GM18858 (cell line): ENCODE measurements at regions not wholly inside any gene's neighbourhood (a gene's known extent, or its start where the extent isn't known, plus 50 kb on each side); places are given as distances from the start of the nearest gene placed in this dataset.
"Not testable (repeated sequence)": the region's sequence is repeated elsewhere in the genome, so short reads cannot be mapped to it uniquely, and the experiment has no call there.

Experiments
- ATAC-seq: cut with Tn5 transposase; IDR thresholded peaks from one replicate; pipeline ENCODE4 v1.9.1; 2021; ENCODE audit not compliant: unreplicated experiment

DNA sequence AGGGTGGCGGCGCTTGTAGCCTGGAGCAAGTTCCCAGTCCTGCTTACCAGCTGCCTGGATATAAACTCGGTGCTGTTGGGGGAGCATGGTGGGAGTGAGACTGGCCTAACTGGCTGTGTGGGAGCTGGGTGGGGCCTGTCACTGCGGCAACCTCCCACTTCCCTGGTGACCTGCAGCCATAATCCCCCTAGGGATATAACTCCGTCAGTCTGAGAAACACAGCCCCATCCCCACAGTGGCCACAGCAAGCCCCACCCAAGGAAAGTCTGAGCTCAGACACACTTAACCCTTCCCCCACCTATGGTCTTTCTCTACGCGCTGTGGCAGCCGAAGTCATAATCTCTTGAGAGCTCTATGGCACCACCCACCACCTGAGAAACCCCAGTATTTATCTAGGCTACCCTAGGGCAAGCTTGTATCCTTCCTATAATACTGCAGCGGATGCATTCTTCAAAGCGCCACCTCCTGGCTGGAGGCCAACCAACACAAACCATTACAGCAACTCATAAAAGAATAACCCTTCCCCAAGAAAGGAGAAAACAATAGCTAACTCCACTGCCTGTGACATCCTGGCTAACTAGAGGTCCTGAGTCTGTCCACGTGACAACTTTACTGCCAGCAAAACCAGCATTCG lies 57.4 kb downstream of the ZNF648 start:
- ATAC-seq: no peak

DNA sequence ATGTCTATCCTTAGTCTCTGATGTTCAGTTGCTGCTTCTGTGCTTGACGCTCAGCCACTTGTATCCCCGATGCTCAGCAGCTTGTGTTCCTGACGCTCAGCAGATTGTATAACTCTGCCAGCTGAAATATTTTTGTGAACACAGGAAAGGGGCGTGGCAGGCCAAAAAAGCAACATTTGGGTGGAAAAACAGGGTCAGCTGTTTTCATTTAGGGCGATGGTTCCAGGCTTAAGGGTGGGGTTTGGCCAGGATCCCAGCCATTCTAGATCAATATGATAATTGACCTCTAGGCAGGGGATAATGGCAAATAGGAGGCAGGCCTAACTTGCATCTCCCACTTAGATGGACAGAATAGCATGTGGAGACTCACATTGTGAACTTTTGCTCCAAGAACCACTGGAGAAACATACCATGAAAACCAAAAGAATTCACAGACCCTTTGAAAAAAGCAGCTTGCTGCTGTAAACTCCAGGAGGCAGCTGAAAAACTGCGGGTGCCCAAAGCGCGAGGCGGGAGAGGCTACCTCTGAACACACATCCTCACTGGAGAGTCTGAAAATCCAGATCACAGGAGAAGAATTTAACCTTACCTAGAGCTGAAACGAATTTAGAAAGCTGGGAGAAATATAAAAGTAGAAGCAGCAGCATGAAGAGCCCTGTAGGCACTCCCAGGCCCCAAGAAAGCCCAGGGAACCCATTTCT lies 58.3 kb downstream of the ZNF648 start:
- no peak for ATAC-seq

DNA sequence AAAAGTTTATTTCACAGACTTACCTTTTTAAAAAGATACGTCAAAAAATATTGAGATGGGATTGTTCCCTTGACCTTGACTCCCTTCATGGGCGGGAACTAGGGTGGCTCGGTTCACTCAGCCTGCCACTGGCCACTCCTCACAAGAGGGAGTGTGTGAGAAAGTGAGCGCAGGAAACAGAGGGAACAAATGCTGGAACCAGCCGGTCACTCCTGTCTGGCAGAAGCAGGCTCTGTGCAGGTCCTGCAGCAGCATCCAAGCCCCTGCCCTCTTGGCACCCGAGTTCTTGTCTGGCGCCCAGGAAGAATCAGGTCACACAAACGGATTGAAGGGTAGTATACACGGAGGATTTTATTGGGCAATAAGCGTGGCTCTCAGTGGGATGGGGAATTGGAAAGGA lies 58.9 kb downstream of the ZNF648 start:
- ATAC-seq: no peak

DNA sequence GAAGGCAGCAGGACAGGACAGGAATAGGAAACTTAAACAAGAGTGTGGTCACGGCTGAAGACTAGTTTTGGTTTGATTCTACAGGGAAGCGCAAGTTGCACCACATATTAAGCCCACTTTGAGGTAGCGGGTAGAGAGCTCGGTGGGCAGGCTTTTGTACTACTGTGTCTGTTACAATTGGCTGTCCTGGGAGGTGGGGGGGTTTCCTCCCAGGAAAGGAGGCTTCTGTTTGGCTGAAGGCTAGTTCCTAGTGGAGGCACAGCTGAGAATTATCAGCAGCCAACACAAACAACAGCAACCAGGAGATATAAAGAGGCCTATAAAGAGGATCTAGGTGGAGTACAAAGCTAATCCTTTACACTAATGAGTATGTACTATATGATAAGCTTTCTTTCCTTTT lies 62.7 kb downstream of the ZNF648 start:
- ATAC-seq: no peak

DNA sequence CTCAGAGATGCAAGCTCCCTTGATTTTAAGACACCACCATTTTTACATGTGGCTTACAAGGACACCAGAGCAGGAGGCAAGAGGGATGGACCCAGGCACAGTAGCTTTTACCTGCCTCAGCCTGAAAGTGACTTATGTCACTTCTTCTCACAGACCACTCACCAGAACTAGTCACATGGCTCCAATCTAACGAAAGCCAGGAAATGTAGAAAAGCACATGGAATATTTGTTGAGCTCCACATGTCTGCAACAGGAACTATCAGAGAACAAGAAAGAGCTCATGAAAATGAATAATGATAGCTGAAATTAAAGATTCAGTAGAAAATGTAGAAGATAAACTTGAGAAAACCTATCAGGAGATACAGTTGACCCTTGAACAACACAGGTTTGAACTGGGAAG lies 69.4 kb downstream of the ZNF648 start:
- ATAC-seq: no peak

DNA sequence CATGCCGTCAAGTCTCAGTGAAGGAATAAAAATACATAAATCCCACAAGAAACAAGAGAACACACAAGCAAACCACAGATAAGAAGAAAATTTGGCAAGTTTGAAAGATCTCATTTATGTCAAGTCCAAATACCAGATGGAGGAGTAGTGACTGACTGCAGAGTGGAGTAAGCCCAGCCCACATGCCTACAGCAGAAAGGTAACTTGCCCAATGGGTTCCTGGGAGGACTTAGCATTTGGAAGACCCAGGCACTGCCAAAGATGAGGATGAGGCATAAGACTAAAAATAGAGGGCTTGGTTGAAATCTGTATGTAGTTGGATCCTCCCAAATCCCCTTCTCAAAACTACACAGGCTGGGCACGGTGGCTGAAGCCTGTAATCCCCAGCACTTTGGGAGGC lies 70.8 kb downstream of the ZNF648 start:
- ATAC-seq: no peak

DNA sequence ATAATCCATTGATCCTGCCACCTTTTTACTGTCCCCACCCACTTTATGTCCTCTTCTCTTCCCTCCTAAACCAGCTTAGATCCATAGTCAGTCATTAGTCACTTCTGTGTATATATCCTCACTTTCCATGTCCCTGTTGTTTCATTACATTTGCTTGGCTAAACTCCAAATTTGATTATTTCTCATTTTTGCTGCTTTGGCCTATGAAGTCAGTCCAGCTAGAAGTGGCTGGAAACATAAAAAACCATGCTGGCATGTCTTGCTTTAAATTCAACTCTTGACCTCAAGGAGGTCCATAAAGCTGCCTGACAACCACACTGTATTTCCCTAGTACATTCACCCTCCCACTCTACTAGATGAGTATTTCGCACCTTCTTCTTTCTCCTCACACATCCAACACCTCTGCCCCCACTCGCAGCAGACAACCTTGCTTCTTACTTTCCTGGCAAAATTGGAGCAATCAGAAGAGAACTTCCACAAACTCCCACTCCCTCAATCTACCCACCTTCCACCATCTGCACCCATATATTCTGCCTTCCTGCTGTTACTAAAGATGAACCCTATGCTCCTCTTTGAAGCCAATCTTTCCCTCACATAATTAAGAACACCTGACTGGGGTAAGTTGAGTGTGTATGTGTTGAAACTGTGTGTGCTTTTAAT lies 72.1 kb downstream of the ZNF648 start:
- no peak for ATAC-seq

DNA sequence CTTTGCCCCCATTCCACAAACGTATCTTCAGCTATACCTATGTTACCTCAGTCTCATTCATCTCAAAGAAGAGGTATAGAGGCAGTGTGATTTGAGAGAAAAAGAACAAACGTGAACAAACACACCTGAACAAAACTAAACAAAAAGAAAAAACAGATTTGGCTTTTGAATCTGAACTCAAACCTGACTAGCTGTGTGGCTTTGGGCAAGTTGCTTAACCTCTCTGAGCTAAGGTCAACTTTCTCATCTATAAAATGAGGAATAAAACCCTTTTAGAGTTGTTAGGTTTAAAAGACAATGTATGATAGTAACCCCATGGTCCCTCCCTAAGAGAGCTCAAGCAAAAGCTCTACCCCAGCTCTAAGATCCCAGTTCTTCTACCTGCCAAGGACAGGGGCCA lies 73.5 kb downstream of the ZNF648 start:
- ATAC-seq: no peak

DNA sequence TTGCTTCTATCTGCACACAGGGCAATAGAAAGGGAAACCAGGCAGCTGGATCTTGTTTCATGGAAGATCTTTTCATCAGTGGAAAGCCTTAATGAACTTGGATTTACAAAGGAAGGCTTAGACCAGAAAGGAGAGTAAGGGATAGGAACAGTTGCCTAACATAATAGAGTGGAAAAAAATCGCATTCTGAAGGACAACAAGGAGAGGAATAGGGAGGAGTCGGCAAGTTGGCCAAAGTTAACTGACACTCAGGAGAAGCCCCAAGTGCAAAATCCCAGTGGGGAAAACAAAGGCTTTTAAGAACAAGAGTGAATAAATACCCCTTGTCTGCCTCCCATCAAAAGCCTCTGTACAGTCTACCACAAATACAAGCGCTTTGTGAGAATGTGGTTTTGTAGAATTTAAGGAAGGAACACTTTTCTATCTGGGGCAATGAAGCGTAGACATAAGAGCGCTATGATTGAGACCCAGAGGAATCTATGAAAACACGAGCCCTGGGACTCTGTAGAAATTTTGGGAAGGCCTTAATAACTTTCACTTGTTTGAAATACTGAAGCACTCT lies 74.1 kb downstream of the ZNF648 start:
- no peak for ATAC-seq

DNA sequence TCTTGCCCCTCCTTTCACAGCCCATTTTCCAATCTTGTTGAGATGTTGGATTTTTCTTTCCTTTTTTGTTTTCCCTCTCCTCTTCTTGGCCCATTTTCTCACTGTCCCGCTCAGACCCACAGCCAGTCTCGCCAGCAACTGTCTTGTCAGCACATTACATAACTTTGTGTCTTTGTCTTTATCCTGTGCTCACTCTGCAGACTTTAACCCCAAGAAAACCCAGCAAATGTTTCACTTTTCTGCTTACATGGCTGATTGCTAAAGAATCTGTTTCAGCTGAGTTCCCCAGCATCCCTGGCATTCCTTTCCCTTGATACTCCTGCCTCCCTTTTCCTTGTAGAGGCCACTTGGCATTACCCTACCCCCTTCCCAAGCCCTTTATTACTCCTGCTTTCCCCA lies 74.6 kb downstream of the ZNF648 start:
- no peak for ATAC-seq

DNA sequence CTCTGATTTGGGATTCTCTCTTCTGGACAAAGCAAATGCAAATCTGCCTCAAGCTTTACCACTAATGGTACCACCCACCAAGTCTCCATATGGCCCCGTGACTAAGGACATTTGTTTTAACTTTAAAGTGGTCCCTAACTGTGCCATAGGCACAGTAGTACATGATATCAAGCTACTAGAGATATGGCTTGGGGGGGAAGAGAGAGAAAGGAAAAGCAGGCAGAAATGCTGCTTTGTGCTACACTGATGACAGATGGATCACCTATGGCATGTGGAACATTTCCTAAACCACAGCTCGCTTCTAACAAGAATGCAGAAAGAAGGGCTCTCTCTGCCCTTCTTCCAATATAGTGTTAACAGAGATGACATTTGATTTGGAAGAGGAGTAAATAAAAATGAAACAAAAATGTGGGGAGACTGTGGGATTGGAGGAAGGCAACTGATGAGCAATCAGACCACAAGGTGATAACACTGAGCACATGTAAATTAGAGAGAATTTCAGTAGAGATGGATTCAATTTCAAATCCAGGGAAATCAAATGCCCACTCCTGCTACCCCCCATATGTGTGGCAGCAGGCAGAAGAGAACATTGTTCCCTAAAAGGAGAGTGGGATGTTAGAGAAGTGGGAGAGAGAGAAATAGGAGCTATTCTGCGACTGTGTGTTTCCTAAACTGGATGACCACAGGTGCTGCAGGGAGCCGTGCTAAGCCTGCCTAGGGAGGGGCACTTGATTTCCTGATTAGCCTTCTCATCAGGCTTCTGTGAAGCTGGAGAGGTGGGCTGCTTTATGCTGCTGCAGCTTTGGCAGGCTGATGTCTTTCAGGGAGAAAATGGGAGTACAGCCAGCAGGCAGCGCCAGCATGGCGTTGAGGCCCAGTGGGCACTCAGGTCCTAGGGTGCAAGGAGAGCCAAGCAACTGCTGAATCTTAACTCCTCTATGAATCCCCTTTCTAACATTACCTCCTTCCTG lies 75.3 kb downstream of the ZNF648 start:
- ATAC-seq: no peak

DNA sequence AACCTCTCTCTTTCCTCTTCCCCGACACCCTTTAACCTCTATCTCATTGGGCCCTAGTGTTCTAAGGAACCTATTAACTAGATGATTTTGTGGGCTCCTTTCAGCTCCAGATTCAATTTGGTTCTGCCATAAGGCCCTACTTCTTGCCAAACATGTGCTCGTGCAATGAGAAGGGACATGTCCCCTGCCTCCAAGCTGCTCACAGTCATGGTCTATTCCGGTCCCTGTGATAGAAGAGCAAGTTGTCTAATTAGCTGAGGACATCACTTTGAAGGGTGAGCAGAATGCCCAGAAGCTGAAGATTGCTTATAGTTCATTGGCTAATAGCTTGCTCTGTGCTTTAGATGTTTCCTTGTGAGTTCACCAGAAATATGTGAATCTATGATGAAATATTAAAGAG lies 76.2 kb downstream of the ZNF648 start:
- ATAC-seq: no peak

DNA sequence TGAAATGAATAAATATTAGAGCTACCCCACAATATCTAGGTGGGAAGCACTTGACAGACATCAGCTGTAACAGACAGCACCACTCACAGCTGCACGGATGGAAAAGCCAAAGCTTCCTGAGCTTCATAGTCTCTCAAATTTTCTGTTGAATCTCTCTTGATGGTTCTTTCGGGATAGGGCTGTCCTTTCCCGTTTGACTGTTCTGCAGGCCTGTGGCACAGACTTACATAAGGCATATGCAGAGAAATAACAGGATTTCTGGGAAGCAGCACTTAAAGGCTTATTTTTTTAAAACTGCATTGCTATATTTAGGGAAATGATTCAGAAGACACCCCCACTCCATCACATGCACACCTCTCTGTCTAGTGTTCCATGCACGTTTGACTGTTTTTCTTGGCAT lies 77.5 kb downstream of the ZNF648 start:
- ATAC-seq: no peak

DNA sequence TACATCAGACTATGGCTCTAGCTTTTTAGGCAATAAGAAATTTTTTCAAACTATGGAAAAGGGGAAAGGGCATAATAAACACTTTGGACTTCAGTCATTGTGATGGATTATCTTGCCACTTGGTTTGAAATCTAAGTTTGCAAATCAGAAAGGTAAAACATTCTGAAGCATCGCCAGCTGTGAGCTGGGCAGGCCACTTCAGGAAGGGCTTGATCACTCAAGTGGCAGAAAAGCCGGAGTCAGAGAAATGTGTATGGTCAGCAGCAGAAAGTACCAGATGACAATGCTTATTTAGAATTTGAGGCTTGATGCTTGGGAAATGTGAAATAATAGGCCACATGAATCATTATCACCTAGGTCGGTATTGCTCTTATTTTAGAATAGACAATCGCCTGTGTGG lies 79.7 kb downstream of the ZNF648 start:
- ATAC-seq: no peak

DNA sequence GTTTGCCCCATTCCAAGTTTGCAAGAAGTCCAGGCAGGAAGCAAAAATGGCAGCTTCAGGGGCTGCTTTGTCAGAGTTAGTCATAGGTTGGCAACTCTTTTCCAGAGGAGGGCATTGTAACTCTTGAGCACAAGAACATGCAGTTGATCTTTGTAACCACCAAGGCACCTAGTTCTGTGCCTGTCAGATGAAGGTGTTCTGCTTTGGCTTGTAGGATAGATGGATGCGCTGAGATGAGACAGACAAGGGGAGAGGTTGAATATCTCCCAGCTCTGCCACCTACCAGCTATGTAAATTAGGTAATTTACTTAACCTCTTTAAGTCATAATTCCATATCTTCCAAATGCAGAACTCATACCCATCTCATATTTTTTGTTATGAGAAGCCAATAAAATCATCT lies 89.3 kb downstream of the ZNF648 start:
- no peak for ATAC-seq

DNA sequence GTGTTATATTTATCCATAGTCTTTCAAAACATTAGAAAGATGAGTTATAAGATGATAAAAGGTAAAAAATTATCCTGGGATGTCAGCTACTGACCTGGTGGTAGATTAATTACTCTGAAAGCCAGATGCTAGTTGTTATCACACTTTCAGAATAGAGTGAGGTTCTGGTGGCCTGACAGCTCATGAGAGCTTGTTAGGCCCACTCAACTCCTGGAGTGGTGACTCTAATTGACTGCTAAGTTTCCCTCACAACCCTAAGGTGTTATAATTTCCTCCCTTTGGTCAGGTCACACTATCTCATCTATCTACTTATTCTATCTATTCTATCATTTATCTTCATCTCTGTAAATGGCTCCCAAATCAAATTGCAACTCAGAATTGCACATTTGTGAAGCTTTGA lies 90.1 kb downstream of the ZNF648 start:
- no peak for ATAC-seq

DNA sequence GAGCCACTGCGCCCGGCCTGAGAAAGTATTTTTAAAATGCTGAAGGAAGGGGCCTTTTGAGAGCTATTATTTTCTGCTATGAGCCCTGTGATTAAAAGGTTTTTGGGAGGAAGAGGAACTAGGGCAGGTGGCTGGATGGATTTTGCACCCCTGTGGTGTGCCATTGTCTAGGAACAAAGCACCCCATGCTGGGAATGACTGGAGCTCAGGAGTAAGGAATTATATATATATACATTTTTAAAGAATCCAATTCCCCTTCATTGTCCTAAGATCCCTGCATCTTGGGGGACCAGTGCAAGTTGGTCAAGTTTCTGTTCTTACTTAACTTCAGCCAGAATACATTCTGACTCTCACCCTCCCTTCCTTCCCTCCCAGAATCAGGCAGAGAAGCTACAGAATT lies 91.6 kb downstream of the ZNF648 start:
- no peak for ATAC-seq

DNA sequence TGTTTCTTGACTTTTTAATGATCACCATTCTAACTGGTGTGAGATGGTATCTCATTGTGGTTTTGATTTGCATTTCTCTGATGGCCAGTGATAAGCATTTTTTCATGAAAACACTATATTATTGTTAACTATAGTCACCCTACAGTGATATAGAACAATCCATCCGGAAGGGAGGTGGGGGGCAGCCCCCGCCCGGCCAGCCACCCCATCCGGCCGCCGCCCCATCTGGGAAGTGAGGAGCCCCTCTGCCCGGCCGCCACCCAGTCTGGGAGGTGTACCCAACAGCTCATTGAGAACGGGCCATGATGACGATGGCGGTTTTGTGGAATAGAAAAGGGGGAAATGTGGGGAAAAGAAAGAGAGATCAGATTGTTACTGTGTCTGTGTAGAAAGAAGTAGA lies 106.8 kb downstream of the ZNF648 start:
- not testable (repeated sequence) for ATAC-seq

DNA sequence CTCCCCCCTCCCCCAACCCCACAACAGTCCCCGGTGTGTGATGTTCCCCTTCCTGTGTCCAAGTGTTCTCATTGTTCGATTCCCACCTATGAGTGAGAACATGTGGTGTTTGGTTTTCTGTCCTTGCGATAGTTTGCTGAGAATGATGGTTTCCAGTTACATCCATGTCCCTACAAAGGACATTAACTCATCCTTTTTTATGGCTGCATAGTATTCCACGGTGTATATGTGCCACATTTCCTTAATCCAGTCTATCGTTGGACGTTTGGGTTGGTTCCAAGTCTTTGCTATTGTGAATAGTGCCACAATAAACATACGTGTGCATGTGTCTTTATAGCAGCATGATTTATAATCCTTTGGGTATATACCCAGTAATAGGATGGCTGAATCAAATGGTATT lies 107.3 kb downstream of the ZNF648 start:
- ATAC-seq: not testable (repeated sequence)

DNA sequence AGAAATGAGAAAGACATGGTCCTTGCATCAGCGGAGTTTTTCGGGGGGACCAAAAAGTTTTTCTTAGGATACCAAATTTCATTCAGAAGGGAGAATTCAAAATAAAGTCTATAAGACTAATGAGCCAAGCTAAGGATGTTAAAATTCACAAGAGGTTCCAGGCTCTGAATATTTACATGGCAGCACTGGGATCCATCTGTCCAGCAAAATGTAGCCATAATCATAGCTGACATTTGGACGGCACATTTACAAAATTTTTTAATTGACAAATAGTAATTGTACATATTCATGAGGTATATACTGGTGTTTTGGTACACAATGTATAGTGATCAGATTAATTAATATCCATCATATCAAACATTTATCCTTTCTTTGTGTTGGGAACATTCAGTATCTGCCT lies 107.9 kb downstream of the ZNF648 start:
- ATAC-seq: no peak

DNA sequence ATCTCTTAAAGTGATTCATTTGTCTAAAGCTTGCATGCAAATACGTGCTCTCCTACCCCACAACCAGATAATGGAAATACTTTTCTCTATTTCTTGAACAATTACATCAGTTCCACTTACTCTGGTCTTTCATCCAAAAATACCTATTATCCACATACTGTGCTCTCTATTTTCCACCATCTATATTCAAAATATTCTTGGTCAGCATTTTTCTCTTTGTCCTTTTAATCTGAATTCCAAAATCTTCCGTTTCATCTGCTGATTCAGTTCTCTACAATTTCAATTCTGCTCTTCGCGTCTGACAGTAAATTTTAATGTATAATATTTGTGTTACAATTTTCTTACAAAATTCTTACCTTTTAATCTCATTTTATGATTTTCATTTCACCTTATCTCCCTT lies 110.3 kb downstream of the ZNF648 start:
- ATAC-seq: no peak
